ENCODE measurements at regions not wholly inside any gene's neighbourhood (a gene's known extent, or its start where the extent isn't known, plus 50 kb on each side); places are given as distances from the start of the nearest gene placed in this dataset.

DNA sequence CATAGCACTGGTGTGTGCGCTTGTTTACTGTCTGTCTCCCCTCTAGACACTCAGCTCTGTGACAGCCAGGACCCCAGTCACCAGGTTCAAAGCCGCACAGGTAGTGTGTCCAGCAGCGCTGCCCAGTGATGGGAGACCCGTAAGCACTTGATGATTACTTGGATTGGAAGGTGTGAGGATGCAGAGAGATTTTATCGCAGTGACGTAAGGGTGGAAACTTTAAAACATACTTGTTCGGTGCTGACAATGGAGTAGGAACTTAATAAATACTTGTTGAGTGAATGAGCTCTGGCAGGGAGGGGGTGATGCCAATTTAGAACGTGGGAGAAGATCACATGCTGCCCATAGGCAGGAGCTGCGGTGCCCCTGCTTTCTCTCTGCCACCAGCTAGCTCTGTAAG, 99.2 kb upstream of the PITX1 start:
- no peak for TF ChIP-seq POLR2A (IDR thresholded peaks at IDR 0.05)
- TF ChIP-seq, protein P1, sequence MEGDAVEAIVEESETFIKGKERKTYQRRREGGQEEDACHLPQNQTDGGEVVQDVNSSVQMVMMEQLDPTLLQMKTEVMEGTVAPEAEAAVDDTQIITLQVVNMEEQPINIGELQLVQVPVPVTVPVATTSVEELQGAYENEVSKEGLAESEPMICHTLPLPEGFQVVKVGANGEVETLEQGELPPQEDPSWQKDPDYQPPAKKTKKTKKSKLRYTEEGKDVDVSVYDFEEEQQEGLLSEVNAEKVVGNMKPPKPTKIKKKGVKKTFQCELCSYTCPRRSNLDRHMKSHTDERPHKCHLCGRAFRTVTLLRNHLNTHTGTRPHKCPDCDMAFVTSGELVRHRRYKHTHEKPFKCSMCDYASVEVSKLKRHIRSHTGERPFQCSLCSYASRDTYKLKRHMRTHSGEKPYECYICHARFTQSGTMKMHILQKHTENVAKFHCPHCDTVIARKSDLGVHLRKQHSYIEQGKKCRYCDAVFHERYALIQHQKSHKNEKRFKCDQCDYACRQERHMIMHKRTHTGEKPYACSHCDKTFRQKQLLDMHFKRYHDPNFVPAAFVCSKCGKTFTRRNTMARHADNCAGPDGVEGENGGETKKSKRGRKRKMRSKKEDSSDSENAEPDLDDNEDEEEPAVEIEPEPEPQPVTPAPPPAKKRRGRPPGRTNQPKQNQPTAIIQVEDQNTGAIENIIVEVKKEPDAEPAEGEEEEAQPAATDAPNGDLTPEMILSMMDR (IDR thresholded peaks at IDR 0.05 in 4 of 5, conservative IDR thresholded peaks at IDR 0.05 in 1 of 5), result no peak
